B cell (primary cell): ENCODE measurements at regions not wholly inside any gene's neighbourhood (a gene's known extent, or its start where the extent isn't known, plus 50 kb on each side); places are given as distances from the start of the nearest gene placed in this dataset.

Experiments
- CTCF ChIP-seq: fragments of 200-600 bp; IDR thresholded peaks from one replicate; pipeline ENCODE4 v1.8.0; 2022; ENCODE audit warnings: antibody characterized with exemption, mild to moderate bottlenecking
- EZH2 ChIP-seq: IDR thresholded peaks from 2 replicates; pipeline ENCODE4 v1.6.1; 2012; ENCODE audit warnings: borderline replicate concordance, low read depth, mild to moderate bottlenecking, moderate library complexity, low read length; ENCODE audit not compliant: insufficient read depth, poor library complexity, severe bottlenecking

DNA sequence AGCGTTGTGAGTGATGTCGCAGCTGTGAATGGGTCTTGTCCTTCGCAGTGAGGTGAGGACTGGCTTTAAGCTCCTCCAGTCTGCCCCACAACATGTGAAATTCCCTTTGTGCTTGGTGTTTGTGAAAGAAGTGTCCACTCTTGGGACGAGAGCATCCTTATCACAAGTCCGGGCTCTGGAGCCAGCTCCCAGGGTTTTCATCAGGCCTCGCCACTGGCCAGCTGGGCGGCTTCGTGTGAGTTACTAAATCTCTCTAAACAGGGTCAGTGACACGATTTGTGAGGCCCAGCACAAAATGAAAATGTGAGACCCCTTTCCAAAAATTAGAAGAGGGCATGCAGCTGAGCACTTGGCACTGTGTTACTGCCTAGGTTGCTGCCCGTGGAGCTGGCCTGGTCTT, 115.9 kb downstream of the VAPA start:
- TF ChIP-seq CTCF = no peak
- TF ChIP-seq EZH2 = no peak
